OCI-LY1 (cell line): ENCODE measurements at regions not wholly inside any gene's neighbourhood (a gene's known extent, or its start where the extent isn't known, plus 50 kb on each side); places are given as distances from the start of the nearest gene placed in this dataset.

Experiments used
- EZH2 ChIP-seq: fragments of 200-600 bp; sonication (generic), shearing (Covaris generic); IDR thresholded peaks from 2 replicates; pipeline ENCODE4 v1.8.0; 2017; ENCODE audit warnings: borderline replicate concordance, mixed run types, mild to moderate bottlenecking, antibody characterized with exemption, low read length, moderate library complexity, mixed read lengths
- TF ChIP-seq, protein P1 (sequence below): fragments of 200-600 bp; sonication (generic), shearing (Covaris generic); IDR thresholded peaks from 2 replicates; pipeline ENCODE4 v1.5.1; 2017; ENCODE audit warnings: mild to moderate bottlenecking, antibody characterized with exemption, low read length, moderate library complexity, mixed read lengths

DNA sequence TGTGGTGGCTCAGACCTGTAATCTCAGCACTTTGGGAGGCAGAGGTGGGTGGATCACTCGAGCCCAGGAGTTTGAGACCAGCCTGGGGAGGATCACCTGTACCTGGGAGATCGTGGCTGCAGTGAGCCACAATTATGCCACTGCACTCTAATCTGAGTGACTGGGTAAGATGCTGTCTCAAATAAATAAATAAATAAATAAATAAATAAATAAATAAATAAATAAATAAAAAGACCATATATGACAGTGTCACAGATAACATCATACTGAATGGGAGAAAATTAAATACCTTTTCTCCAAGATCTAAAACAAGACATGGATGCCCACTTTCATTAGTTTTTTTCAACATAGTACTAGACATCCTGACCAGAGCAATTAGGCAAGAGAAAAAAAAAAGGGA is 182.8 kb downstream of the FAM47A start:
- TF ChIP-seq, protein P1, sequence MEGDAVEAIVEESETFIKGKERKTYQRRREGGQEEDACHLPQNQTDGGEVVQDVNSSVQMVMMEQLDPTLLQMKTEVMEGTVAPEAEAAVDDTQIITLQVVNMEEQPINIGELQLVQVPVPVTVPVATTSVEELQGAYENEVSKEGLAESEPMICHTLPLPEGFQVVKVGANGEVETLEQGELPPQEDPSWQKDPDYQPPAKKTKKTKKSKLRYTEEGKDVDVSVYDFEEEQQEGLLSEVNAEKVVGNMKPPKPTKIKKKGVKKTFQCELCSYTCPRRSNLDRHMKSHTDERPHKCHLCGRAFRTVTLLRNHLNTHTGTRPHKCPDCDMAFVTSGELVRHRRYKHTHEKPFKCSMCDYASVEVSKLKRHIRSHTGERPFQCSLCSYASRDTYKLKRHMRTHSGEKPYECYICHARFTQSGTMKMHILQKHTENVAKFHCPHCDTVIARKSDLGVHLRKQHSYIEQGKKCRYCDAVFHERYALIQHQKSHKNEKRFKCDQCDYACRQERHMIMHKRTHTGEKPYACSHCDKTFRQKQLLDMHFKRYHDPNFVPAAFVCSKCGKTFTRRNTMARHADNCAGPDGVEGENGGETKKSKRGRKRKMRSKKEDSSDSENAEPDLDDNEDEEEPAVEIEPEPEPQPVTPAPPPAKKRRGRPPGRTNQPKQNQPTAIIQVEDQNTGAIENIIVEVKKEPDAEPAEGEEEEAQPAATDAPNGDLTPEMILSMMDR: no peak
- no peak for TF ChIP-seq EZH2
